Stomach (tissue), 4 donors: ENCODE measurements at regions not wholly inside any gene's neighbourhood (a gene's known extent, or its start where the extent isn't known, plus 50 kb on each side); places are given as distances from the start of the nearest gene placed in this dataset.

Experiments
- EP300 ChIP-seq: sonication (generic); formaldehyde crosslinking; IDR thresholded peaks from one replicate; pipeline ENCODE4 v1.6.1; 2017; ENCODE audit warnings: antibody characterized with exemption
- POLR2A ChIP-seq, 4 donors: fragments of 450-650 bp; IDR thresholded peaks; one replicate each; pipeline ENCODE4 v1.6.1; 2016; ENCODE audit warnings: antibody characterized with exemption in 4 of 4, control low read depth in 2 of 4, mild to moderate bottlenecking in 1 of 4, moderate library complexity in 1 of 4
- TF ChIP-seq, protein P1 (sequence below), 7 experiments: fragments of 450-650 bp in 4 of 7; fragments of 200-600 bp in 3 of 7; sonication (generic) in 3 of 7; IDR thresholded peaks; one replicate each; pipeline ENCODE4 v1.5.1; 2016 to 2019; ENCODE audit warnings: antibody characterized with exemption in 7 of 7, control low read depth in 2 of 7, mild to moderate bottlenecking in 1 of 7

DNA sequence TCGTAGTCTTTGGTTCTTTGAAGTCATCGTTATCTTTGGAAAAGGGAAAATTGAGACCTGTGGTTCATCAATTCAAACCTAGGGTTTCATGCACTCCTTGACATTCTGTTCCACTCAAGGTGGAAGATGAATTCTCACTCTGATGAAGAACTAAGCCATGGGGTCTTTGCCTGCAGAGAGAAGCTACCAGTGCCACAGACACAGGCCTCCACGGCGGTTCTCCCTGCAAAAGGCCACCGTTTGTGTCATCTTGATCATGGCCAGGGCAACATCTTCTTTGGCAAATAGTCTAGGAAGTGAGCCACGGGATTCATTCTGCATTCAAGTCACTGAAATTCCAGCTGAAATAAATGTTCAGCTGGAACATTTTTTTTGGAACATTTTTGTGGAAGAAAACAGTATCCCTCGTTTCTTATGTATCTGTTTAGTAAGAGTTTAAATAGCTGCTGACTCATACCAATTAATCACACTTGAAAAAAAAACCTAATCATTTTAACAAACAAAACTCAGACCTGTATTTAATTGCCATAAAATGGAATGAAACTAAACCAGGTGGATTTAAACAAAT lies 206.0 kb upstream of the FOXQ1 start:
- TF ChIP-seq, protein P1, sequence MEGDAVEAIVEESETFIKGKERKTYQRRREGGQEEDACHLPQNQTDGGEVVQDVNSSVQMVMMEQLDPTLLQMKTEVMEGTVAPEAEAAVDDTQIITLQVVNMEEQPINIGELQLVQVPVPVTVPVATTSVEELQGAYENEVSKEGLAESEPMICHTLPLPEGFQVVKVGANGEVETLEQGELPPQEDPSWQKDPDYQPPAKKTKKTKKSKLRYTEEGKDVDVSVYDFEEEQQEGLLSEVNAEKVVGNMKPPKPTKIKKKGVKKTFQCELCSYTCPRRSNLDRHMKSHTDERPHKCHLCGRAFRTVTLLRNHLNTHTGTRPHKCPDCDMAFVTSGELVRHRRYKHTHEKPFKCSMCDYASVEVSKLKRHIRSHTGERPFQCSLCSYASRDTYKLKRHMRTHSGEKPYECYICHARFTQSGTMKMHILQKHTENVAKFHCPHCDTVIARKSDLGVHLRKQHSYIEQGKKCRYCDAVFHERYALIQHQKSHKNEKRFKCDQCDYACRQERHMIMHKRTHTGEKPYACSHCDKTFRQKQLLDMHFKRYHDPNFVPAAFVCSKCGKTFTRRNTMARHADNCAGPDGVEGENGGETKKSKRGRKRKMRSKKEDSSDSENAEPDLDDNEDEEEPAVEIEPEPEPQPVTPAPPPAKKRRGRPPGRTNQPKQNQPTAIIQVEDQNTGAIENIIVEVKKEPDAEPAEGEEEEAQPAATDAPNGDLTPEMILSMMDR (IDR thresholded peaks at IDR 0.05): no peak
- TF ChIP-seq POLR2A (IDR thresholded peaks at IDR 0.05): no peak
- no peak for TF ChIP-seq EP300
